Endothelial cell of umbilical vein (primary cell): ENCODE measurements at regions not wholly inside any gene's neighbourhood (a gene's known extent, or its start where the extent isn't known, plus 50 kb on each side); places are given as distances from the start of the nearest gene placed in this dataset.

Experiments
- BruUV-seq: library from RNA; stranded (reverse); fragments of 400-500 nt; replicated peaks from 2 replicates; lab custom pipeline; 2021; lab: Mats Ljungman, UMichigan
- CTCF ChIA-PET: fragments of 300-600, 350-600 bp; sonication (Branson Sonifier 250); formaldehyde crosslinking; loops from one replicate; lab custom pipeline; 2021; ENCODE audit warnings: antibody characterized with exemption, inconsistent platforms; lab: Charles Lee
- POLR2A ChIA-PET: fragments of 300-600, 350-600 bp; sonication (Branson Sonifier 250); formaldehyde crosslinking; loops from one replicate; lab custom pipeline; 2021; ENCODE audit warnings: antibody characterized with exemption, inconsistent platforms; lab: Charles Lee
- DNase-seq: peaks from one replicate; pipeline ENCODE4 v3.0.0-alpha.2; 2011; ENCODE audit warnings: low read depth, low spot score
- FAIRE-seq: peaks from 2 replicates; lab custom pipeline; 2011; peaks lifted over from hg19 to GRCh38; lab: Jason Lieb, UNC
- H2AFZ ChIP-seq: 2 replicates; pipeline ENCODE4 v1.6.0; 2012; ENCODE audit warnings: low read depth, low read length, control low read depth, inconsistent platforms
- H3K27ac ChIP-seq: 2 replicates; pipeline ENCODE4 v1.5.1; 2011; ENCODE audit warnings: low read depth, mild to moderate bottlenecking, control low read depth, low read length, moderate library complexity; ENCODE audit not compliant: insufficient read depth
- H3K27me3 ChIP-seq, 2 experiments: 2 replicates each; pipeline versions ENCODE4 v1.6.0 to v1.6.1; 2011; ENCODE audit warnings: low read length in 2 of 2, mixed read lengths in 1 of 2; ENCODE audit not compliant: control insufficient read depth in 2 of 2, insufficient read depth in 2 of 2
- H3K36me3 ChIP-seq, 2 experiments: 2 replicates in 1 of 2; 3 replicates in 1 of 2; pipeline ENCODE4 v1.5.1; 2011; ENCODE audit warnings: low read length in 2 of 2, mild to moderate bottlenecking in 1 of 2, moderate library complexity in 1 of 2; ENCODE audit not compliant: control insufficient read depth in 2 of 2, insufficient read depth in 2 of 2; ENCODE audit errors: extremely low read depth in 1 of 2
- H3K4me1 ChIP-seq: 3 replicates; pipeline ENCODE4 v1.5.1; 2011; ENCODE audit warnings: mild to moderate bottlenecking, low read length; ENCODE audit not compliant: control insufficient read depth, insufficient read depth; ENCODE audit errors: extremely low read depth
- H3K4me2 ChIP-seq: 2 replicates; pipeline ENCODE4 v1.6.1; 2011; ENCODE audit warnings: low read length, control low read depth, mixed read lengths; ENCODE audit not compliant: insufficient read depth
- H3K4me3 ChIP-seq, 3 experiments: fragments of 200-600 bp in 1 of 3; sonication (generic), shearing (Covaris generic) in 1 of 3; replicated peaks in 1 of 3; 2 replicates each; pipeline ENCODE4 v1.5.1; 2011 to 2016; ENCODE audit warnings: control low read depth in 3 of 3, low read length in 3 of 3, mild to moderate bottlenecking in 2 of 3, inconsistent platforms in 1 of 3, low read depth in 1 of 3, moderate library complexity in 1 of 3; ENCODE audit not compliant: insufficient read depth in 1 of 3
- H3K79me2 ChIP-seq: 2 replicates; pipeline ENCODE4 v1.6.0; 2012; ENCODE audit warnings: low read length, inconsistent platforms; ENCODE audit not compliant: control insufficient read depth, insufficient read depth
- H3K9ac ChIP-seq: replicated peaks from 2 replicates; pipeline ENCODE3; 2011; ENCODE audit warnings: low read length, control low read depth; ENCODE audit not compliant: insufficient read depth; ENCODE audit errors: extremely low read depth
- H3K9me1 ChIP-seq: replicated peaks from 3 replicates; pipeline ENCODE4 v1.6.0; 2011; ENCODE audit warnings: mild to moderate bottlenecking, low read length; ENCODE audit not compliant: control insufficient read depth, insufficient read depth; ENCODE audit errors: extremely low read depth
- H3K9me3 ChIP-seq: replicated peaks from 2 replicates; pipeline ENCODE4 v1.5.1; 2012; ENCODE audit warnings: low read length, inconsistent platforms; ENCODE audit not compliant: control insufficient read depth, insufficient read depth
- H4K20me1 ChIP-seq: replicated peaks from 2 replicates; pipeline ENCODE3; 2011; ENCODE audit warnings: mild to moderate bottlenecking, low read length; ENCODE audit not compliant: control insufficient read depth, insufficient read depth; ENCODE audit errors: extremely low read depth
- CTCF ChIP-seq, 2 donors: IDR thresholded peaks; 1 replicate in 1 of 2; 2 replicates in 1 of 2; pipeline ENCODE4 v1.5.1; 2011; ENCODE audit warnings: low read length in 2 of 2, mild to moderate bottlenecking in 2 of 2, moderate library complexity in 2 of 2, control low read depth in 1 of 2, inconsistent platforms in 1 of 2, low read depth in 1 of 2; ENCODE audit not compliant: insufficient read depth in 1 of 2; ENCODE audit errors: extremely low read depth in 1 of 2
- EZH2 ChIP-seq: IDR thresholded peaks from 2 replicates; pipeline ENCODE4 v1.6.1; 2012; ENCODE audit warnings: borderline replicate concordance, low read depth, mild to moderate bottlenecking, moderate library complexity, low read length, inconsistent platforms; ENCODE audit not compliant: severe bottlenecking
- FOS ChIP-seq: IDR thresholded peaks from 2 replicates; pipeline ENCODE4 v1.6.1; 2011; ENCODE audit warnings: mild to moderate bottlenecking, low read length, moderate library complexity, borderline replicate concordance; ENCODE audit not compliant: insufficient read depth
- GATA2 ChIP-seq: IDR thresholded peaks from 2 replicates; pipeline ENCODE4 v1.7.0; 2011; ENCODE audit warnings: low read depth, mild to moderate bottlenecking, moderate library complexity, mixed read lengths, low read length; ENCODE audit not compliant: insufficient read length, insufficient read depth
- JUN ChIP-seq: IDR thresholded peaks from 2 replicates; pipeline ENCODE4 v1.6.1; 2011; ENCODE audit warnings: borderline replicate concordance, low read depth; ENCODE audit not compliant: insufficient read length, insufficient read depth
- MAX ChIP-seq: IDR thresholded peaks from 2 replicates; pipeline ENCODE4 v1.6.1; 2011; ENCODE audit not compliant: insufficient read depth, insufficient read length
- MYC ChIP-seq: IDR thresholded peaks from one replicate; pipeline ENCODE4 v1.6.1; 2011; ENCODE audit warnings: mild to moderate bottlenecking, low read depth, low read length
- POLR2A ChIP-seq: IDR thresholded peaks from 2 replicates; pipeline ENCODE4 v1.6.1; 2012; ENCODE audit warnings: low read depth, mild to moderate bottlenecking, control low read depth, low read length
- POLR2AphosphoS5 ChIP-seq: IDR thresholded peaks from 2 replicates; pipeline ENCODE4 v1.6.1; 2012; ENCODE audit warnings: low read depth, mild to moderate bottlenecking, control low read depth, low read length, moderate library complexity; ENCODE audit not compliant: insufficient read depth
- dilution Hi-C: fragments of 300-500 bp; cut with MboI; formaldehyde crosslinking; loops from one replicate; pipeline ENCODE4 v1.15.0; 2019; ENCODE audit warnings: low sequenced_read_pairs; ENCODE audit not compliant: extremely low pct_ligation_motif_present
- intact Hi-C: fragments of 100-400 bp; cut with micrococcal nuclease; formaldehyde crosslinking; loops from one replicate; pipeline ENCODE4 v1.10.0; 2022

- FAIRE-seq = no peak
- no peak overlapping the region for H2AFZ ChIP-seq
- H3K9me1 ChIP-seq = no peaks in the 10 kb centered on the region
- no peak overlapping the region for H3K4me3 ChIP-seq
- H3K79me2 ChIP-seq = no peaks in the 10 kb centered on the region
- POLR2A ChIA-PET = no interaction called here
- CTCF ChIA-PET = no interaction called here
- H3K4me2 ChIP-seq = no peak overlapping the region
- no peak for DNase-seq
- dilution Hi-C loops (no loop called here), intact Hi-C loops (no loop called here)
- no peak overlapping the region for H3K9ac ChIP-seq
- H3K36me3 ChIP-seq = no peaks in the 10 kb centered on the region
- H4K20me1 ChIP-seq = no peaks in the 10 kb centered on the region
- H3K4me1 ChIP-seq = no peaks in the 10 kb centered on the region
- no peaks in the 10 kb centered on the region for H3K9me3 ChIP-seq
- BruUV-seq = no TSS peak
- TF ChIP-seq JUN = no peak
- no peak for TF ChIP-seq POLR2A
- no peak for TF ChIP-seq FOS
- no peak for TF ChIP-seq POLR2AphosphoS5
- no peak for TF ChIP-seq EZH2
- TF ChIP-seq GATA2 = no peak
- no peak for TF ChIP-seq CTCF (IDR thresholded peaks at IDR 0.05; ENCODE audit: extremely low read depth in 1 of 2, insufficient read depth in 1 of 2, low read depth in 1 of 2, low read length in 2 of 2)
- TF ChIP-seq MAX = no peak
- TF ChIP-seq MYC = no peak
- H3K27me3 ChIP-seq = no peaks in the 10 kb centered on the region
- H3K27ac ChIP-seq = no peak overlapping the region
Measured at GRCh38 chr1:213582976-213583567, 404.7 kb upstream of the PROX1 start.
